Uterus (tissue), 2 donors: ENCODE measurements at regions not wholly inside any gene's neighbourhood (a gene's known extent, or its start where the extent isn't known, plus 50 kb on each side); places are given as distances from the start of the nearest gene placed in this dataset.
"Not testable (repeated sequence)": the region's sequence is repeated elsewhere in the genome, so short reads cannot be mapped to it uniquely, and the experiment has no call there.

Source experiments
- CTCF ChIP-seq, 4 experiments: fragments of 200-600 bp in 2 of 4; fragments of 450-650 bp in 2 of 4; sonication (generic) in 2 of 4; IDR thresholded peaks; one replicate each; pipeline ENCODE4 v1.5.1; 2016 to 2019; ENCODE audit warnings: antibody characterized with exemption in 4 of 4, mild to moderate bottlenecking in 2 of 4, moderate library complexity in 1 of 4
- POLR2A ChIP-seq, 2 donors: fragments of 450-650 bp; IDR thresholded peaks; one replicate each; pipeline ENCODE4 v1.6.1; 2016; ENCODE audit warnings: antibody characterized with exemption in 2 of 2, mild to moderate bottlenecking in 1 of 2, moderate library complexity in 1 of 2

DNA sequence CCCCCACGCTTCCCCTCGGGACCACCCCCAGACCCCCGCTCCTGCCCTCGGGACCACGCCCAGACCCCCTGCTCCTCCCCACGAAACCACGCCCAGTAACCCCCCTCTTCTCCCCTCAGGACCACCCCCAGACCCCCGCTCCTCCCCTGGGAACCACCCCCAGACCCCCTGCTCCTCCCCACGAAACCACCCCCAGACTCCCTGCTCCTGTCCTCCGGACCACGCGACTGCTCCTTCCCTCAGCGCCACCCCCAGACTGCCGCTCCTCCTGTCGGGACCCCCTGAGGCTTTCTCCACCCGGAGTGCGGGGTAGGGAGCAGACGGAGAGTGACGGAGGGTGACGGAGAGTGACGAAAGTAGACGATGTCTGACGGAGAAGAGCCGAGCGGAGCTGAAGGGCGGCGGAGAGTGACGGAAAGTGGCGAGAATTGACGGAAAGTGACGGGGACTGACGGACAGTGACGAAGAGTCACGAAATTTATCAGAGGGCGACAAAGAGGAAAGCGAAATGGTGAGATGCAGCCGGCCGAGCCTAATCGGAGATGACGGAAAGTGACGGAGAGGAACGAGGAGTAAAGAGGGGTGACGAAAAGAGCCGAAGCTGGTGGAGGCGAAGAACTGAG lies 267.2 kb upstream of the PLCXD1 start:
- TF ChIP-seq CTCF, POLR2A (IDR thresholded peaks at IDR 0.05): not testable (repeated sequence)
